ENCODE measurements at regions not wholly inside any gene's neighbourhood (a gene's known extent, or its start where the extent isn't known, plus 50 kb on each side); places are given as distances from the start of the nearest gene placed in this dataset.

- no peak for DNase-seq (ENCODE audit: low read depth in 3 of 3)
These were observed 49.9 kb upstream of the HS6ST1 start for GRCh38 chr2:128368437-128369107.

- DNase-seq (ENCODE audit: low read depth in 3 of 3): no peak
These were observed 50.5 kb upstream of the HS6ST1 start for GRCh38 chr2:128369108-128369555.

DNA sequence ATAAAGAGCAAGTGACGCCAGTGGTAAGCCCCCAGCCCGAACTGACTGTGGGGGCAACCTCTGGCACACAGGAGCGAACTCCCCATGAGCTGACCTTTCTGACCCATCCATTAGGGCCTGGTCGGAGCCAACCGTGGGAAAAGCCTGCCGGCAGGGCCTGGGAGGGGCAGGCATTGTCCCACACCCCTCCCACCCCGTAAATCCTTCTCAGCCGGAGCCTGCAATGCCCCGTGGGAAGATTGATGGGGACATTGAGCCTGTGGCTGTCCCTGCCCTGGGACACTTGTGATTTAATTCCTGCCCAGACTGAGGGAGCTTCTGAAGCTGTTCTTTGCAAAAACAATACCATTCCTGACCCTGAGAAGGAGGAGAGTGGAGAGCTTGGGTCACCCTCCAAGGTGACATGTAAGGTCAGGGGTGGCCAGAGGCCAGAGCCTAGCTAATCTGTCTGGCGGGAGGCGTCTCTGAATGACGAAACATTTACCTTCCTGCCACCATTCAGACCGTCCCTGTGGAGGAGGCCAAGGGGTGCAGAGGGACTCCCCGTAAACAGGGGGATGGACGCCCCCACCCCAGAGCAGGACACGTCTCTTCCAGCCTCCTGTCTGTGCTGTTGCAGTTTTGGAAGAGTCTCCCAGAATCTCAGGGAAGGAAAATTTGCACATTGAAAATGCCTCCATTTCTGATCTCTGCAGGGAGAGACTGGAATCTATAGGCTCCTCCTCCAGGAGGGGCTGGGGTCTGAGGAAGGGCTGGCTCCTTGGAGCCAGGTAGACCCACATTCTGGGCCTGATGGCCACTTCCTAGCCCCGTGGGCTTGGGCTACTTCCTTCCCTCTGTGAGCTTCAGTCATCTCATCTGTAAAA, 51.2 kb upstream of the HS6ST1 start:
- DNase-seq (ENCODE audit: low read depth in 3 of 3): no peak

GRCh38 chr2:128370468-128371247, 52.0 kb upstream of the HS6ST1 start:
- no peak for DNase-seq (ENCODE audit: low read depth in 3 of 3)

DNA sequence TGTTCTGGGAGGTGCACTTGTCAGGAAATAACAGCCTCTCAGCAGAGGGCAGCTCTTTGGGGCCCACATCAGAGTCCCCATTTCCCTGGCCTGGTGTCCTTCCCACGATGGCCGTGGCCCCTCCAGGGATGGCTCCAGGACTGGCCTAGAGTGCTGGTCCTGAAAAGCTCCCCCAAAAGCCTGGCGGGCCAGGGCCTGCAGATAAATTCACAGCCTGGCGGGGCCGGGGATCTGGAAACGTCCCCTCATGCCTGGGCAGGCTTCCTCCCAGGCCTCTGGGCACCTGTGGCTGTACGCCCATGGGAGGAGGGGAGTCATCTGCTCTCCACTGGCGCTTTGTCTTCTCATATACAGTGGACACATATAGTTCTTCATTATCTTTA, 52.6 kb upstream of the HS6ST1 start:
- no peak for DNase-seq (ENCODE audit: low read depth in 3 of 3)

DNA sequence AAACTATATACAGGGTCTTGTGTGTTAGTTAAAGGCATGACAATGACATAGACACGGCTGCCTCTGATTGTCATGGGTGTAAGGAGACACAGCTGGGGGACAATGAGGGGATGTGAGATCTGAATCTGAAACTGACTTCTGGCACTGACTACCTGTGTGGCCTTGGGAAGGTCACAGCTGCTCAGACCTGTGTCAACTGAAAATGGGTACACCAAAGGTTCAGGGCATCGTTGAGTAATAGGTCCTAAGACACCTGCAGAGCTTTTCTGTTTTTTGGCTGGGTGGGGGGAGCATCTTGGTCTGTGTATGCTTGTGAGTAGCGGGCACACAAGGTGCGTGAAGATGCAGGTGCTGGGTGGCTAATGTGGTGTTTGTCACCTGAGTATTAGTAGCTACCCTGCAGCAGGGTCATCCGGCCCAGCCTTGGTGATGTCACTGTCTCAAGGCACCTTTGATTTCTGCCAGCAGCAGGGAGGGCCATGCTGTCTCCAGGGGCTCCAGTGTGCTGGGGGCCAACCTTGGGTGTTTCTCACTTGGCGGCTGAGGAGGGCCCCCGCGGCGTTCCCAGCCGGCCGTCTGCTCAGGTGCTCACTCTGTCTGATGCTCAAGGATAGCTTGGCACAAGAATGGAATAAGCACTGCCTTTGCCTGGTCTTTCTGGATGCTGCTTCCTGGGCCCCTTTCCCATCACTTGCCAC, 53.1 kb upstream of the HS6ST1 start:
- DNase-seq (ENCODE audit: low read depth in 3 of 3): no peak

- DNase-seq (ENCODE audit: low read depth in 3 of 3): no peak
These were observed 54.1 kb upstream of the HS6ST1 start for GRCh38 chr2:128372621-128373341.

GRCh38 chr2:128373451-128374000, 54.9 kb upstream of the HS6ST1 start:
- no peak for DNase-seq (ENCODE audit: low read depth in 3 of 3)

- DNase-seq (ENCODE audit: low read depth in 3 of 3): no peak
These were observed 55.5 kb upstream of the HS6ST1 start for GRCh38 chr2:128374001-128374710.

DNA sequence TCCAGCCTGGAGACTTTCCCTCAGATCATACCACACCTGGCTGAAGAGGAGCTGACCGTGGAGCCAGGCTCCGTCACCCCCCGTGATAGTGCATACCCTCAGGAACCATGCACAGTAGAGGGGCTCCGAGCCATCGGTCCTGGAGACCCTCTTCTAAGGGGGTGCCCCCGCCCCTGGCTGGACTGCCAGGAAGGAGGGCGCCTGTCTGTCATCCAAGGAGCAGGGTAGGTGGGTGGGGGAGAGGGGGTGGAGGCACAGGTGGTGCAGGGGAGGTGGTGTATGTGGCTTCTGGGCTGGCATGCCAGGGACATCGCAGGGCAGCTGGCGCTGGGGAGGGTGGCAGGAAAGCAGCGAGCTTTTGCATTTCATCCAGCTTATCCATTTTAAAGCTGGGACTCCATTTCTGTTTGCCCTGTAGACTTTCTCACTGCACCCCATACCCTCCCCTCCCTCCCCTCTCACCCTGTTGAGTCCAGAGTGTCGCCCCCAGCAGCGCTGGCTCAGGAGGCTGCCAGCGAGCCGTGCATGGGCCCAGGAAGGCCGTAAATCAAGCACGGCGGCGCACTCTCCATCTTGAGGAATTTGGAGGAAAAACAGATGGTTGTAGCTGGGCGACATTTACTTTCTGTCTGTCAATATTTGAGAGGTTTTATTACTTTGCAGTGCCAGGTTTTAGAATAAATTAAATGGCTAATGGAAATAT, 56.2 kb upstream of the HS6ST1 start:
- no peak for DNase-seq (ENCODE audit: low read depth in 3 of 3)

- DNase-seq (ENCODE audit: low read depth in 3 of 3): no peak
These were observed 56.8 kb upstream of the HS6ST1 start for GRCh38 chr2:128375454-128375853.

DNA sequence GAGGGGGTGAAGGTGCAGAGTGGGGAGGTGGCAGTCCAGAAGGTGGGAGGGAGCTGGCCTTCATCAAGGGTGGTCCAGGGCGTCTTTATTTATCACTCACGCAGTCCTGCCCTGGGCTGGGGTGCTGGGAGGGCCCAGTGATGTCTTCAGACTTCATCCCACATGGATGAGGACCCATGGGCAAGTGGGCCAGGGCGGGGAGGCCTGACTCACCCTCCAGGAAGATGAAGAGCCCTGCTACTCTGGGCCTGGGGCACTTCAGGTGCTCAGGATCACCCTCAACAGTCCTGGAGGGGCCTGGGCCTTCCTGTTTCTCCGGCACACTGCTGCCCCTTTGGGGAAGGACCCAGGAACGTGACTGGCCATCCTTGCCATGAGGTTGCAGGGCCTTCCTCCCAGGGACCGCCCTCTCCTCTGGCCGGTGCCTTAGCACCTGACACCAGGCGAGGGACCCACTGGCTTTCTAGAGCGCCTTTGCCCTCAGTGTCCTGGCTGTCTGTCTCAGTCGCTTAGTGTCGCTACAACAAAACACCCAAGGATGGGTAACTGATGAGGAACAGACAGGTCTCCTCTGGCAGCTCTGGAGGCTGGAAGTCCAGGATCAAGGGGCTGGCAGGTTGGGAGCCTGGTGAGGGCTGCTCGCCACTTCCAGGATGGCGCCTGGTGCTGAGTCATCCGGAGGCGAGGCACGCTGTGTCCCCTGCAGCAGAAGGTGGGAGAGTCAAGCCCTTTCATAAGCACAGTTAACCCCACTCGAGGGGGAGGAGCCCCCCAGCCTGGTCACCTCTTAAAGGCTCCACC, 57.8 kb upstream of the HS6ST1 start:
- no peak for DNase-seq (ENCODE audit: low read depth in 3 of 3)

DNA sequence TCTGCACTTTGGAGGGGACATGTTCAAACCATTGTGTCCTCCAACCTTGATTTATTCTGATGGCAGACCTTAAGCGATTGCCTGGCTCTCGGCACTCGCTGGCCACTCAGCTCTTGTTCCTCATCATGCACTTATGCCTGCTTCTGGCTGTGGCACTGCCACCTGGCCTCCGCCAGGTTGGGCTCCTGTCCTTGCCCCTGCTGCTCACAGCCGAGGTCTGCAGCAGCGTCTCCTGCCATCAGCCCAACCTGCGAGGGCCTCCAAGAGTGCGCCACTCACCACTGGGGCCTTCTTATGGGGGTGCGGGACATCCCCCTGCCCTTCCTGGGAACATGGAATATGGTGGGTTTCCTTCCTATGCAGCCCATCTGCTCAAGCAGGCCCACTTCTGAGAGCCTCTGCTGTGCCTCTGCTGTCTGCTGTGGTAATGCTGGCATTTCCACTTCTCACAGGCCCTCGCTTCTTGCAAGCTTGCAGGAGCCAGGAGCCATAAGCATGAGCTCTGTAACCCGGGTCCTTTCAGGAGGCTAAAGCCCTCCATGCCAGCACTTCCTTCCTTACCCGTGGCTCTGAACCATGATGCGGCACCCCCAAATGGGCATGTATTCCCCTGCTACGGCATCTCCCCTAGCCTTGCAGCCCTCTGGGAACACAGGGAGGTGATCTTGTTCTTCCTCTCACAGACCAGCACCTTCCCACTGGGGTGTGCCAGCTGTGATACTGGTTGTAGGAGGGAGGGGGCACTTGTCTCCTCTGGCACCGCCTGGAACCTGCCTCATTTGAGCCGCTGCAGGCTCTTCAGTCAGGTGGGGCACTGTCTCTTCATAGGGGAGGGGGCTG, 58.6 kb upstream of the HS6ST1 start:
- DNase-seq (ENCODE audit: low read depth in 3 of 3): no peak

- DNase-seq (ENCODE audit: low read depth in 3 of 3): no peak
These were observed 59.8 kb upstream of the HS6ST1 start for GRCh38 chr2:128378231-128379020.

DNA sequence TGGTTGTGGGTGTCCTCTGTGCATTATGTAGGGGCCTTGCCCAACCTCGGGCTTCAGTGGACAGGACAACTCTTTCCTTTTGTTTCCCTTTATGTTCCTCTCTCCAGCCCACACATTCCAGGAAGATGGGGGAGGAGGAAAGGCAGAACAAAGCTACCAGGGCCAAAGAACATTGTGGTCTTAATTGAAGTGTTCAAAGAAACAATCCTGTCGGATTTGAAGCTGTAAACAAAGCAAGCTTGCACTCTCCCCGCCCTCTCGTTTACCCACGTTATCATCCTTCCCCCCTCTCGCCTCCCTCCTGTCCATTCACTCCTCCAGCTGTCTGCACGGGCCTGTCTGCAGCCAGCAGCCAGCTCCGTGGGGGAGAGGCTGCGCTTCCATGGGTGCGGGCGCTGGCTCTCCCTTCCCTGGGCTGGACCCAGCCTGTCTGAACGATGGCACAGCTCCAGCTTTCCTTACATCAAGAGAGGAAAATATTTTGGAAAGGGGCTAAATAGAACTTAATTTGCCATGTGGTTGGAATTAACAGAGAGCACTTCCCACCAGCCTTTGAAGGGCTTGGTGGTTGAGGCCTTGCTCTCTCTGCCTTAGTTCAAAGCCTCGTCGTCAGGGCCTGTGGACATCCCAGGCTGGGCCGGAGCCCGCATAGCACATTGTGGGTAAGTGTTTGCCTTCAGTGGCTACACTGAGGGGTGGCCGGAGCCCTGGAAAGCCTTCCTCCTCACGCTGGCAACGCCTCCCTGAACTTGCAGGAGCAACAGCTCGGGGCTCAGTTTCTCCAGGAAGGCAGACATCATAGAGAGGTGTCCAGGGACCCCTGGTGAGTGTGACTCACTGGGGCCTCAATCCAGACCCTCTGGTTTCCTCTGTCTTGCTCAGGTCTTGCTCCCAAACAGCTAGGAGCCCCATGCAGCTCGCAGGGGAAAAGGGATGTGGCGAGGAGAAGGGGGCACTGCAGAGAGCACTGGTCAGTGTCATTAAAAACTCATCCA, 60.6 kb upstream of the HS6ST1 start:
- DNase-seq (ENCODE audit: low read depth in 3 of 3): no peak
